Hepatocyte (in vitro differentiated cells): ENCODE measurements at regions not wholly inside any gene's neighbourhood (a gene's known extent, or its start where the extent isn't known, plus 50 kb on each side); places are given as distances from the start of the nearest gene placed in this dataset.

Experiments used
- CTCF ChIP-seq: fragments of 200-600 bp; sonication (generic); IDR thresholded peaks from 2 replicates; pipeline ENCODE4 v1.5.1; 2016; ENCODE audit warnings: antibody characterized with exemption, mild to moderate bottlenecking; ENCODE audit not compliant: poor library complexity
- EZH2 ChIP-seq: fragments of 200-600 bp; sonication (generic); IDR thresholded peaks from 2 replicates; pipeline ENCODE4 v1.6.1; 2016; ENCODE audit warnings: antibody characterized with exemption, mild to moderate bottlenecking, borderline replicate concordance

DNA sequence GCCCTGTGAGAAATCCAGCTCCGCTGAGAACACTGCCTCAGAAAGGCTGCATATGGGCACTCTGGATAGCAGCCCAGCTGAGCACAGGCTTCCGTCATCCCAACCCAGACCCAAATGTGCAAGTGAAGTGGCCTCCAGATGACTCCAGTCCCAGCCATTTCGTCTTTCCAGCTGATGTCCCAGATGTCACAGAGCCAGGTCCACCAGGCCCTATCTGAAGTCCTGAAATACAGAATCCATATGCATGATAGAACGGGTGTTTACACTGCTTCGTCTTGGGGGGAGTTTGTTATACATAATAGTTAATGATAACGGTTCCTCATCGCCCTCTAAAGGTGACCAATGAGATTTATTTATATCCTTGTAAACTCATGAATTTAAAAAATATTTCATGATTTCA lies 72.6 kb upstream of the TRIM2 start:
- no peak for TF ChIP-seq CTCF
- no peak for TF ChIP-seq EZH2
